Liver (tissue), 8 donors: ENCODE measurements at regions not wholly inside any gene's neighbourhood (a gene's known extent, or its start where the extent isn't known, plus 50 kb on each side); places are given as distances from the start of the nearest gene placed in this dataset.

ENCODE experiments used
- DNase-seq: peaks from one replicate; pipeline ENCODE4 v3.0.0-alpha.2; 2017; ENCODE audit warnings: low spot score
- H3K27ac ChIP-seq, 2 donors: one replicate each; pipeline ENCODE4 v1.7.0; 2013; ENCODE audit warnings: inconsistent platforms in 2 of 2, low read length in 2 of 2, control low read depth in 1 of 2, low read depth in 1 of 2, mild to moderate bottlenecking in 1 of 2
- H3K27me3 ChIP-seq, 4 donors: one replicate each; pipeline versions ENCODE4 v1.6.1 to v1.7.0; 2013; ENCODE audit warnings: low read length in 3 of 4, inconsistent platforms in 1 of 4, mild to moderate bottlenecking in 1 of 4, moderate library complexity in 1 of 4; ENCODE audit not compliant: control insufficient read depth in 4 of 4, insufficient read depth in 4 of 4
- H3K36me3 ChIP-seq, 4 donors: one replicate each; pipeline versions ENCODE4 v1.6.1 to v1.7.0; 2013; ENCODE audit warnings: low read length in 3 of 4, mild to moderate bottlenecking in 3 of 4, low read depth in 1 of 4, moderate library complexity in 1 of 4; ENCODE audit not compliant: control insufficient read depth in 4 of 4, insufficient read depth in 3 of 4
- H3K4me1 ChIP-seq, 4 donors: one replicate each; pipeline versions ENCODE4 v1.6.1 to v1.7.0; 2013; ENCODE audit warnings: low read length in 3 of 4, mild to moderate bottlenecking in 3 of 4, moderate library complexity in 1 of 4; ENCODE audit not compliant: control insufficient read depth in 4 of 4, insufficient read depth in 4 of 4
- H3K4me3 ChIP-seq, 3 donors: one replicate each; pipeline versions ENCODE4 v1.6.1 to v1.7.0; 2013; ENCODE audit warnings: low read length in 3 of 3, control low read depth in 1 of 3, low read depth in 1 of 3, mild to moderate bottlenecking in 1 of 3
- H3K9ac ChIP-seq, 2 donors: one replicate each; pipeline ENCODE4 v1.7.0; 2013; ENCODE audit warnings: low read length in 2 of 2, mild to moderate bottlenecking in 2 of 2, moderate library complexity in 2 of 2, control low read depth in 1 of 2, low read depth in 1 of 2
- H3K9me3 ChIP-seq, 4 donors: one replicate each; pipeline versions ENCODE4 v1.6.1 to v1.7.0; 2013; ENCODE audit warnings: low read length in 3 of 4; ENCODE audit not compliant: control insufficient read depth in 4 of 4
- EGR1 ChIP-seq, 2 donors: IDR thresholded peaks; 2 replicates each; pipeline ENCODE4 v1.6.1; 2016 to 2018; ENCODE audit warnings: antibody characterized with exemption in 2 of 2, low read depth in 2 of 2
- FOXA1 ChIP-seq: IDR thresholded peaks from 2 replicates; pipeline ENCODE4 v1.6.1; 2016; ENCODE audit warnings: antibody characterized with exemption
- FOXA2 ChIP-seq: IDR thresholded peaks from 2 replicates; pipeline ENCODE4 v1.6.1; 2016; ENCODE audit warnings: antibody characterized with exemption
- HNF4A ChIP-seq, 2 donors: conservative IDR thresholded peaks; 2 replicates each; pipeline ENCODE4 v1.6.1; 2016; ENCODE audit warnings: antibody characterized with exemption in 2 of 2, mild to moderate bottlenecking in 2 of 2
- HNF4G ChIP-seq: IDR thresholded peaks from 2 replicates; pipeline ENCODE4 v1.6.1; 2016; ENCODE audit warnings: antibody characterized with exemption
- NR2F2 ChIP-seq: IDR thresholded peaks from 2 replicates; pipeline ENCODE4 v1.6.1; 2016; ENCODE audit warnings: antibody characterized with exemption
- RAD21 ChIP-seq, 2 donors: IDR thresholded peaks; 2 replicates each; pipeline ENCODE4 v1.6.1; 2016; ENCODE audit warnings: antibody characterized with exemption in 2 of 2, mild to moderate bottlenecking in 2 of 2
- RXRA ChIP-seq, 2 donors: IDR thresholded peaks; 2 replicates each; pipeline ENCODE4 v1.6.1; 2017 to 2018; ENCODE audit warnings: antibody characterized with exemption in 2 of 2, mild to moderate bottlenecking in 1 of 2
- SP1 ChIP-seq: IDR thresholded peaks from 2 replicates; pipeline ENCODE4 v1.6.1; 2018; ENCODE audit warnings: antibody characterized with exemption, mild to moderate bottlenecking
- TAF1 ChIP-seq: conservative IDR thresholded peaks from 2 replicates; pipeline ENCODE4 v1.6.1; 2016; ENCODE audit warnings: antibody characterized with exemption, mild to moderate bottlenecking
- YY1 ChIP-seq: IDR thresholded peaks from 2 replicates; pipeline ENCODE4 v1.6.1; 2016; ENCODE audit warnings: antibody characterized with exemption, mild to moderate bottlenecking
- WGBS: extraction: QIAGEN DNeasy Blood & Tissue Kit; methylation state at CpG from one replicate; pipeline ENCODE4 v1.1.7; 2013; 5-methylcytosine and 5-hydroxymethylcytosine counted together
- TF ChIP-seq, protein P1 (sequence below): IDR thresholded peaks from 2 replicates; pipeline ENCODE4 v1.6.1; 2016; ENCODE audit warnings: antibody characterized with exemption
- TF ChIP-seq, protein P2 (sequence below): IDR thresholded peaks from 2 replicates; pipeline ENCODE4 v1.6.1; 2016; ENCODE audit warnings: antibody characterized with exemption
- TF ChIP-seq, protein P3 (sequence below): IDR thresholded peaks from 2 replicates; pipeline ENCODE4 v1.6.1; 2016; ENCODE audit warnings: antibody characterized with exemption, mild to moderate bottlenecking
- TF ChIP-seq, protein P4 (sequence below): fragments of 150-350 bp; IDR thresholded peaks from 2 replicates; pipeline ENCODE4 v1.5.1; 2017; ENCODE audit warnings: improper control_type of control experiment, low read depth, low read length; ENCODE audit not compliant: missing input control
- TF ChIP-seq, protein P5 (sequence below): IDR thresholded peaks from 2 replicates; pipeline ENCODE4 v1.6.1; 2016; ENCODE audit warnings: antibody characterized with exemption
- donor health status: healthy.
- donor health status: healthy.
- donor health status: healthy.
- donor health status: healthy.
- donor health status: healthy.

DNA sequence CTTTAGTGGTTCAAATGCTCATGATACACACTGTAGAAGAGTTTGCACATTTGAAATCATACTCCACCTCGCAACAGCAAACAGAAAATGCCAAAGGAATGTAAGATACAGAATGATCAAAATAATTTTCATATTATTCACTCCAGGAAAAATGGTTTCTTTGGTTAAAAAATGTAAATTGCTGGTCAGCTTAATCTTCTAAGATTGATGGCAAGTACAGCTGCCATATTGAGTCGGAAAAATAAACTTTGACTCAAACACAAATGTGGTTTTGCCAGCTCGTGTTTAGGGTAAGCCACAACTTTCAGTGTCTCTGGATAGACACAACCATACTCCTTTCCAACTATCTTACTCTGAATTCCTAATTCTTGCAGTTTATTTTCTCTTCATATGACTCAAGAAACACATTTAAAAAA is 154.9 kb upstream of the SMIM21 start:
- TF ChIP-seq, protein P1, sequence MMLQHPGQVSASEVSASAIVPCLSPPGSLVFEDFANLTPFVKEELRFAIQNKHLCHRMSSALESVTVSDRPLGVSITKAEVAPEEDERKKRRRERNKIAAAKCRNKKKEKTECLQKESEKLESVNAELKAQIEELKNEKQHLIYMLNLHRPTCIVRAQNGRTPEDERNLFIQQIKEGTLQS = no peak
- no peak for TF ChIP-seq FOXA1
- TF ChIP-seq RAD21 (IDR thresholded peaks at IDR 0.05) = no peak
- TF ChIP-seq, protein P2, sequence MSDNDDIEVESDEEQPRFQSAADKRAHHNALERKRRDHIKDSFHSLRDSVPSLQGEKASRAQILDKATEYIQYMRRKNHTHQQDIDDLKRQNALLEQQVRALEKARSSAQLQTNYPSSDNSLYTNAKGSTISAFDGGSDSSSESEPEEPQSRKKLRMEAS = no peak
- no peak for TF ChIP-seq FOXA2
- TF ChIP-seq, protein P3, sequence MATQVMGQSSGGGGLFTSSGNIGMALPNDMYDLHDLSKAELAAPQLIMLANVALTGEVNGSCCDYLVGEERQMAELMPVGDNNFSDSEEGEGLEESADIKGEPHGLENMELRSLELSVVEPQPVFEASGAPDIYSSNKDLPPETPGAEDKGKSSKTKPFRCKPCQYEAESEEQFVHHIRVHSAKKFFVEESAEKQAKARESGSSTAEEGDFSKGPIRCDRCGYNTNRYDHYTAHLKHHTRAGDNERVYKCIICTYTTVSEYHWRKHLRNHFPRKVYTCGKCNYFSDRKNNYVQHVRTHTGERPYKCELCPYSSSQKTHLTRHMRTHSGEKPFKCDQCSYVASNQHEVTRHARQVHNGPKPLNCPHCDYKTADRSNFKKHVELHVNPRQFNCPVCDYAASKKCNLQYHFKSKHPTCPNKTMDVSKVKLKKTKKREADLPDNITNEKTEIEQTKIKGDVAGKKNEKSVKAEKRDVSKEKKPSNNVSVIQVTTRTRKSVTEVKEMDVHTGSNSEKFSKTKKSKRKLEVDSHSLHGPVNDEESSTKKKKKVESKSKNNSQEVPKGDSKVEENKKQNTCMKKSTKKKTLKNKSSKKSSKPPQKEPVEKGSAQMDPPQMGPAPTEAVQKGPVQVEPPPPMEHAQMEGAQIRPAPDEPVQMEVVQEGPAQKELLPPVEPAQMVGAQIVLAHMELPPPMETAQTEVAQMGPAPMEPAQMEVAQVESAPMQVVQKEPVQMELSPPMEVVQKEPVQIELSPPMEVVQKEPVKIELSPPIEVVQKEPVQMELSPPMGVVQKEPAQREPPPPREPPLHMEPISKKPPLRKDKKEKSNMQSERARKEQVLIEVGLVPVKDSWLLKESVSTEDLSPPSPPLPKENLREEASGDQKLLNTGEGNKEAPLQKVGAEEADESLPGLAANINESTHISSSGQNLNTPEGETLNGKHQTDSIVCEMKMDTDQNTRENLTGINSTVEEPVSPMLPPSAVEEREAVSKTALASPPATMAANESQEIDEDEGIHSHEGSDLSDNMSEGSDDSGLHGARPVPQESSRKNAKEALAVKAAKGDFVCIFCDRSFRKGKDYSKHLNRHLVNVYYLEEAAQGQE = no peak
- TF ChIP-seq NR2F2 = no peak
- TF ChIP-seq EGR1 (IDR thresholded peaks at IDR 0.05; ENCODE audit: low read depth in 2 of 2) = no peak
- TF ChIP-seq TAF1 = no peak
- TF ChIP-seq HNF4G = no peak
- TF ChIP-seq, protein P4, sequence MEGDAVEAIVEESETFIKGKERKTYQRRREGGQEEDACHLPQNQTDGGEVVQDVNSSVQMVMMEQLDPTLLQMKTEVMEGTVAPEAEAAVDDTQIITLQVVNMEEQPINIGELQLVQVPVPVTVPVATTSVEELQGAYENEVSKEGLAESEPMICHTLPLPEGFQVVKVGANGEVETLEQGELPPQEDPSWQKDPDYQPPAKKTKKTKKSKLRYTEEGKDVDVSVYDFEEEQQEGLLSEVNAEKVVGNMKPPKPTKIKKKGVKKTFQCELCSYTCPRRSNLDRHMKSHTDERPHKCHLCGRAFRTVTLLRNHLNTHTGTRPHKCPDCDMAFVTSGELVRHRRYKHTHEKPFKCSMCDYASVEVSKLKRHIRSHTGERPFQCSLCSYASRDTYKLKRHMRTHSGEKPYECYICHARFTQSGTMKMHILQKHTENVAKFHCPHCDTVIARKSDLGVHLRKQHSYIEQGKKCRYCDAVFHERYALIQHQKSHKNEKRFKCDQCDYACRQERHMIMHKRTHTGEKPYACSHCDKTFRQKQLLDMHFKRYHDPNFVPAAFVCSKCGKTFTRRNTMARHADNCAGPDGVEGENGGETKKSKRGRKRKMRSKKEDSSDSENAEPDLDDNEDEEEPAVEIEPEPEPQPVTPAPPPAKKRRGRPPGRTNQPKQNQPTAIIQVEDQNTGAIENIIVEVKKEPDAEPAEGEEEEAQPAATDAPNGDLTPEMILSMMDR = no peak
- TF ChIP-seq, protein P5, sequence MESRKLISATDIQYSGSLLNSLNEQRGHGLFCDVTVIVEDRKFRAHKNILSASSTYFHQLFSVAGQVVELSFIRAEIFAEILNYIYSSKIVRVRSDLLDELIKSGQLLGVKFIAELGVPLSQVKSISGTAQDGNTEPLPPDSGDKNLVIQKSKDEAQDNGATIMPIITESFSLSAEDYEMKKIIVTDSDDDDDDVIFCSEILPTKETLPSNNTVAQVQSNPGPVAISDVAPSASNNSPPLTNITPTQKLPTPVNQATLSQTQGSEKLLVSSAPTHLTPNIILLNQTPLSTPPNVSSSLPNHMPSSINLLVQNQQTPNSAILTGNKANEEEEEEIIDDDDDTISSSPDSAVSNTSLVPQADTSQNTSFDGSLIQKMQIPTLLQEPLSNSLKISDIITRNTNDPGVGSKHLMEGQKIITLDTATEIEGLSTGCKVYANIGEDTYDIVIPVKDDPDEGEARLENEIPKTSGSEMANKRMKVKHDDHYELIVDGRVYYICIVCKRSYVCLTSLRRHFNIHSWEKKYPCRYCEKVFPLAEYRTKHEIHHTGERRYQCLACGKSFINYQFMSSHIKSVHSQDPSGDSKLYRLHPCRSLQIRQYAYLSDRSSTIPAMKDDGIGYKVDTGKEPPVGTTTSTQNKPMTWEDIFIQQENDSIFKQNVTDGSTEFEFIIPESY = no peak
- no peak for TF ChIP-seq SP1
- no peak for TF ChIP-seq YY1
- no peak for TF ChIP-seq HNF4A (conservative IDR thresholded peaks at IDR 0.05)
- TF ChIP-seq RXRA (IDR thresholded peaks at IDR 0.05) = no peak

More for the DNA sequence above, 154.9 kb upstream of the SMIM21 start:
- peaks cover 0 to 5% (median 2%) of the 10 kb centered on the region in 4 donors for H3K27me3 ChIP-seq
- DNase-seq = no peak
- H3K9ac ChIP-seq = no peak overlapping the region
- H3K9me3 ChIP-seq = no peaks in the 10 kb centered on the region
- H3K27ac ChIP-seq = no peak overlapping the region
- 66% methylated on average over 3 of the region's 3 CpGs for WGBS
- no peak overlapping the region for H3K4me3 ChIP-seq
- H3K4me1 ChIP-seq = no peaks in the 10 kb centered on the region
- no peaks in the 10 kb centered on the region for H3K36me3 ChIP-seq
